GM18499 (cell line): ENCODE measurements at regions not wholly inside any gene's neighbourhood (a gene's known extent, or its start where the extent isn't known, plus 50 kb on each side); places are given as distances from the start of the nearest gene placed in this dataset.
"Not testable (repeated sequence)": the region's sequence is repeated elsewhere in the genome, so short reads cannot be mapped to it uniquely, and the experiment has no call there.

Experiments used
- ATAC-seq: cut with Tn5 transposase; IDR thresholded peaks from one replicate; pipeline ENCODE4 v1.9.1; 2021; ENCODE audit warnings: moderate number of reproducible peaks; ENCODE audit not compliant: insufficient read depth, unreplicated experiment

DNA sequence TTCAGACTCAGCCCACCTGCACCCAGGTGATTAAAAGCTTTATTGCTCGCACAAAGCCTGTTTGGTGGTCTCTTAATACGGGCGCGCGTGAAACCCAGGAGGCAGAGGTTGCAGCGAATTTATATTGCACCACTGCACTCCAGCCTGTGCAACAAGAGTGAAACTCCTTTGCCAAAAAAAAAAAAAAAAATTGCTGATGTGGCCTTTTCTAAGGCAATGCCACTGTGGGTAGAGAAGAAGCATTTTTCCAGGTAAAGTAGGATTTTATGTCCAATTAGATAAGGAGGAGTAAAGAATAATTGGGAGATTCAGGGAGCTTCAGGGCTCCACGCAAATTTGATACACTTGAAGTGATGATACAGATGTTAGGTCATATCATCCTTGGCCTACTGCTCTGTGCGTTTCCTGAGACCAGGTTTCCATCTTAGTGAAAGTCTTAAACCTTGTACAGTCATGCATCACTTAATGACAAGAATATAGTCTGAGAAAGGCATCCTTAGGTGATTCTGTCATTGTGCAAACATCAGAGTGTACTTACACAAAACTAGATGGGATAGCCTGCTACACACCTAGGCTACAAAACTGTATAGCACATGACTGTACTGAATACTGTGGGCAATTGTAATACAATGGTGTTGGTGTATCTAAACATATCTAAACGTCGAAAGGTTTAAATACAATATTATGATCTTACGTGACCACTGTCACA, 150.9 kb downstream of the SPRY2 start:
- ATAC-seq = no peak

DNA sequence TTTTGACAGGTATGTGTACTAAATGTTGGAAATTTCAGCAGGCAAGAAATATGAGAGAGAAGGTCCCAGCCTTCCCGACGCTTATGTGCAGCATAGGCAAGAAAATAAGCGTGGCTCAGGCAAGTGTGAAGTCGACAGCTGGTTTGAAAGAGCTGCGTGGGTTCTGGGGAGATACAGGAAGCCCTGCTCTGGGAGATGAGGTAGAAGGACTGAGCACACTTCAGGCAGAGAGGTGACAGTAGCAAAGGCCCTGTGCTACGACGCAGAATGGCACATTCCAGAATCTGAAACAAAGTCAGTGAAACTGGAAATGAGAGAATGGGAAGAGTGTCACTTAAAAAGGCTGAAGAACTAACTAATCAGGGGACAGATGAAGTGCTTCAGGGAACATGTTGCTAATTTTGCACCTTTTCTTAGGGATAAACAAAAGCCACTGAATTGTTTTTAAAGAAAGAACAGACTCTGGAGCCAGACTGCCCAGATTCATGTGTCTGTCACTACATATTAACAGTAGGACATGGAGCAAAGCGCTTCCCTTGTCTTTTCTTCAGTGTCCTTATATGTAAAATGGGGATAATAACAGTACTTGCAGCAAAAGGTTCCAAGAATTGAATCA, 160.1 kb downstream of the SPRY2 start:
- no peak for ATAC-seq

DNA sequence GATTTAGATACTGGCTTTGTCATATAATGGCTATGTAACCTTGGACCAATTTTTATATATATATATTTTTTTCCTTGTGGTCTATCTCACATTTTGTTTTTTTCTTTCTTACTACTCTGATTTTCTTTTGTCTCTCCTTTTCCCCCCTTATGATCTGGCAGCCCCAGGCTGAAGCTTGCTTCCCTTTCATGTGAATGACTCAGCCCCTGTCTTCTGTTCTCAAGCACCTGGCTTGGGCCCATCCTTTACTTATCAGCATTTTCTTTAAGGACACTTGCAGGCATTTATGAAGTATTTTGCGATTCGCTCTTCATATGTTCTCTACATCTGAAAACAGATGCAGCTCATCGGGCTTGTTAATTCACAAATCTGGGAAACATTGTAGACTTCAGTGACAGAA, 163.6 kb downstream of the SPRY2 start:
- ATAC-seq = no peak

DNA sequence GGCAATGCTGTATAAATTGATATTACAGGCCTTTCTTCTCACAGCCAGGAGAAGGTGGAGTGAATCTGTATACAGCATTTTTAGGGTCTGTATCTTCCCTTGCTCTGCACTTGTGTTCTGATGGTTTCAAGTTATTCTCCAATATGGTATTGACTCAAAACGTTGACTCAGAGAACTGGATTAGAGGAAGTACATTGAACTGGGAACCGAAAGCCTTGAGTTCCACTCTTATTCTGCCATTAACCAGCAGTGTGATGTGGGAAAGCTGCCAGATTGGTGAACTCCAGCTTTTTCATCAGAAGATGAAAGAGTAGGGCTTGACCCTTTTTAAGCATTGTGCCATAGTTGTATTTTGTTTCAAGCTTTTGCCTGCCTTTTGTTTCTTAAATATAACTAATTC, 167.7 kb downstream of the SPRY2 start:
- no peak for ATAC-seq

DNA sequence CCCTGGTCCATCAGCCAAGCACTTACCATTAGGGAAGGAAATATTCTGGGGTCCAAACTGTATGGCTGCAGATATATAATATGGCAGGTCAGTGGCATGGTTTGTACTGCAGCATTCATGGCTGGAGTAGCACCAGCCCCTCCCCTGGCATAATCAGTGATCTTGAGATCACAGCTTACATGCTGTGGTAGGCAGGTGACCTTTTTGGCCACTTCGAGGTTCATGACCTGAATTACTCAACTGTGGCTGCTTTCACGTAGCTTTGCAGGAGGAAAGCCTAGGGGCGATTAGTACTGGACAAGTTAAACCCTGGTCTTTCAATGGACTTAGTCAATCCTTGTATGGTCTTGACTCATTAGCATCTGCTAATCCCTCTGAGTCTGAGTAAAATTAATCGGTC, 169.8 kb downstream of the SPRY2 start:
- no peak for ATAC-seq

DNA sequence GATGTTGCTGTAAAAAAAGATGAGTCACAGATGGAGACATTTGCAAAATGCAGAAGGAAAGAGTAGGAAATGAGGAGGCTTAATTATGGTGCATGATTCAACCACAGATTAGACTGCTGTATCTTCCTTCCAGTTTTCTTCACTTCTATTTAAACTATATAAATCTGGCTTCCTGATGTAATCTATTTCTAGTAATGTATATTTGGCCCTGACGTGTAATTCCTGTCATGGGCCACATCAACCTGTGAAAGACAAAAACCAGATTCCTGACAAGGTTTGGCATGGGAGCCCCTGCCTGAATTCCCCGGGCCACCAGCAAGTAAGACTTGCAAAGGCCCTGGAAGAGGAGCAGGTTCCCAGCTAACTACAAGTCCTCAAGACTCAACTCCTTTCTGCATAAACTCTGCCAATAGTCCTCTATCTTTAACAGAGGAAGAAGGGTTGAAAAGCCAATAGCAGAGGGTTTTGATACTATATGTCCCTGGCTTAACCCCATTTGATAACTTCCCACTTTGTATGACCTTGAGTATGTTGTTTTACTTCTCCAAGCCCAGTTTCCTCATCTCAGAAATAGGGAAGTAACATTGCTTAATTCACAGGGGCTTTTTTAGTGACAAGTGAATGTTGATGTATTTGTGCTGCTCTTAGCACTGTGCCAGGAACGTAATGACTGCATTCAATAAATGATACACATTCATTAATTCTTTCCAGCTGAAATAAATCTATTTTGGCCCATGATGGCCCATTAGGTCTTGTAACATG, 172.7 kb downstream of the SPRY2 start:
- ATAC-seq = no peak

DNA sequence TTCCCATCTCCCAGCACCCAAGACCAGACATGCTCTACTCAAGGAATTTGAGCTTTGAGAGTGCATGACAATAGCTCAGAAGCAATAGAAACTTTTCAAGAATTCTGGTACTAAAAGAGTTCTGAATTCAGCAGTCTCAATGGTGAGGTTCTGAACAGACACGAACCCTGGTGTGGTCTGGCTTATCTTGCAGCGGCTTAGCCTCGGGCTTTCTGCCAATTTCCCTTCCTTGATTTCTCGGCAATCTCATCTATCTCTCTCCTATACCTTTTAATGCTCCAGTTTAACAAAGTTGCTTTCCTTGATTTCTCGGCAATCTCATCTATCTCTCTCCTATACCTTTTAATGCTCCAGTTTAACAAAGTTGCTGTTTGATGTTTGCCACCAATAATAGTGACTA, 174.6 kb downstream of the SPRY2 start:
- no peak for ATAC-seq

DNA sequence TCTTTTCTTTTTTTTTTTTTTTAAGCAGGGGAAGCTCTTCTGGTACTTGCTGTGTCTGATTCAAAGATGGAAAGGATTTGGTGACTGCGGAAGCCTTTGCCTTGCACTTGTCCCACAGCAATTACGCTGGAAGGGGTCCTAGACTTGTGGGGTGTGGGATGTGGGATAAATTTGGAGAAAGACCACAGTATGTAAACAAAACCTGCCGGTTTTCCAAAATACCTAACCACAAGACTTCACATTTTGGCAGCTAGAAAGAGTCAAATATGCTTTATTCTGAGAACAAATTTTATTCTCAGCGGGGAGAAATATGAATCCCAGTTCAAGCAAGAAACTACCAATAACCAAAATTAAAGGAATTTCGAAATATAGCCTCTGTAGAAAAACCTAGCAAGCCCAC, 176.5 kb downstream of the SPRY2 start:
- ATAC-seq = no peak

DNA sequence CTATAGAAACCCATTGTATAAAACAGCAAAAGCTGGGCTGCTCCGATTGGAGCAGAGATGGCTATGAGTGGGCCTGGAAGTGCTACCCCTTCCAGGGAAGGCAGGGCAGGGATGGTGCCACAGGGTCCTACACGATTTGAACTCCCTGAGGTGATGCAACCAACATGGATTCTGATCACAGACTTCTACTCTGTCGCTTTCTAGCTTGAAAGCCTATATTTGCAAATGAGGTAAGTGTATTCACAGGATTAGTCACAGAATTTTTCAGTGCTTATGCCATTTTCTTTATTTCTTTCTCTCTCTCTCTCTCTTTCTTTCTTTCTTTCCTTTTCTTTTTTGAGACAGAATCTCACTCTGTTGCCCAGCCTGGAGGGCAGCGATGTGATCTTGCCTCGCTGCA, 179.0 kb downstream of the SPRY2 start:
- ATAC-seq = no peak

DNA sequence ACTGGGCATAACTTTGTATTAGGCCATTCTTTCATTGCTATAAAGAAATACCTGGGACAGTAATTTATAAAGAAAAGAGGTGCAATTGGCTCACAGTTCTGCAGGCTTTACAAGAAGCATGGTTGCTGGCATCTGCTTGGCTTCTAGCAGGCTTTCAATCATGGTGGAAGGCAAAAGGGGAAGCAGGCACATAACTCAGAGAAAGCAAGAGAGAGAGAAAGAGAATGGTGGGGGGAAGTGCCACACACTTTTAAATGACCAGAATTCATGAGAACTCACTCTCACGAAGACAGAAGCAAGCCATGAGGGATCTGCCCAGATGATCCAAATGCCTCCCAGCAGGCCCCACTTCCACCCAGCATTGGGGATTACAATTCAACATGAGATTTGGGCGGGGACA, 179.7 kb downstream of the SPRY2 start:
- ATAC-seq = no peak

DNA sequence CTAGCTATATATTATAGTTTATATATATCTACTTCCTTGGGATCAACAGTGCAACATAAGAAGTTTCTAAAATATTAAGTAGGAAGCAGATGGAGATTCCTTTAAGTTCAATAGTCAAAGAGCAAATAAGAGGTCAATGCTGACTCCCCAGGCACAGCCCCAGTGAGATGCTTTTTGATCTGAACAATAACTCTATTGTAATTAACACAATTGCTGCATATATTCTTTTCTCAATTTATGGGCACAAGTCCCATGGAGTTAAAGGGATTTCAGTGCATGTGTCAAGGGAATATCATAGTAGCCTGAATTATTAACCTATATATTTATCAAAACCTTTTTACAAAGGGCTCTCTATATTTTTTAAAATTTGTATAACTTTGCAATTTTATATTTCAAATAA, 180.8 kb downstream of the SPRY2 start:
- ATAC-seq = no peak

DNA sequence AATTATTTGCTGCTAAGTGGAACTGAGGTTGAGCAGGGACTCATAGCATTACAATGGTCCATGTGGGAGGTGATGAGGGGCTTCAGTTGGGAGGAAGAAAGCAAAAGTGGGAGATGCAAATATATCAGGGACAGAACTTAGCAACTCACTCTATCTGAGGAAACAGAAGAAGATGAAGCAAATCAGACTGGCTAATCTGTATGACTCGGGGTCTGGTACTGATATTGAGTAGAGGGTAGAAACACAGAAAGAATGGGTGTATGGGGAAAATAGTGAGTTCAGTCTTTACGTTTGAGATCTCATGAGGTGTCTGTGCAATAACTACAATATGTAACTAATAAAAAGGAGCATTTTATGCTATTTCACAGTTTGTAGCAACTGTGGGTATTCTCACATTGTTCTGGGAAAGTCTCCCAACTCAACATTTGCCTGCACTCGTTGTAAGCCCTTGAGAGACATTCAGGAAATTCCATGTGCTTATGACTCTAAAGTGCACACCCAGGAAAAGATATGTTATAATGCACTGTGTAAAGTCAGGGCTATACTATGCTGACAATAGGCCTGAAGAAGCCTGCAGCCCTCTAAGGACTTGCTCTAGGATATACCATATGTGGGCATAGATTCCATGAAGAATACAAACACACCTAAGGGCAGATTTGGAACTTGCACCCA, 183.5 kb downstream of the SPRY2 start:
- ATAC-seq = no peak

DNA sequence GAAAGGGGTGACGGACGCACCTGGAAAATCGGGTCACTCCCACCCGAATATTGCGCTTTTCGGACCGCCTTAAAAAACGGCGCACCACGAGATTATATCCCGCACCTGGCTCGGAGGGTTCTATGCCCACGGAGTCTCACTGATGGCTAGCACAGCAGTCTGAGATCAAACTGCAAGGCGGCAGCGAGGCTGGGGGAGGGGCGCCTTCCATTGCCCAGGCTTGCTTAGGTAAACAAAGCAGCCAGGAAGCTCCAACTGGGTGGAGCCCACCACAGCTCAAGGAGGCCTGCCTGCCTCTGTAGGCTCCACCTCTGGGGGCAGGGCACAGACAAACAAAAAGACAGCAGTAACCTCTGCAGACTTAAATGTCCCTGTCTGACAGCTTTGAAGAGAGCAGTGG, 188.8 kb downstream of the SPRY2 start:
- not testable (repeated sequence) for ATAC-seq

DNA sequence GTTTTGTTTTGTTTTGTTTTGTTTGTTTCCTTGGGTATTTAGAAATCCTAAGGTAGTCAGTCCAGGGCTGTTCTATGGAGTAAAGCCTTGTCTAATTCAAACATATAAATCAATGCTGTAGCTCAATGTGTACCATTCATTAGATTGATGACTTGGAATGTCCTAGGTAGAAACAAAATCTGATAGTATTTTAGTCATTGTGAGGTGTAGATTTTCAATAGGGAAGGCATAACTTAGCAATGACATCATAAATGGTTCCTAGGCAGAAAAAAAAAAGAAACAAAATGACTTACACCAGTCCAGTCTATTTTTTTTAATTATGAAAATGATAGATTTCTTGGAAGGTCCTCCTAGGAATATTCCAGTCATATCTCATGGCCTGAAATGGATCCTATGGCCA, 189.9 kb downstream of the SPRY2 start:
- ATAC-seq = no peak

DNA sequence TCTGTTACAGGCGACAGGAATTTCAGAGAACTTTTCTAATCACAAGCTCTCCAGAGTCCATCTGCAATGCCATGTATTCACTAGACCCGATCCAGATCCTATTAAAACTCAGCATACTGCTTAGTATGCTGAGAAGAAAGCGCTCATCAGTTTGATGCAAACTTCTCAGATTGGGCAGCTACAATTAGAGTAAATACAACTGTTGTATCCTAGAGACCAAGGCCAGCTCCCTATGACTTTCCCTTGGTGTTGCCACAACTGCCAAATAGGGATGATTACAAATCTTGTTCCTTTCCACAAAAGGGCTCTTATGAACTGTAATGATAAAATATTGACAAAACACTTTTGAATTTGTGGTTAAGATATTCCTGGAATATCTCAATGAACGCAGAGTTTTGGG, 191.2 kb downstream of the SPRY2 start:
- no peak for ATAC-seq

DNA sequence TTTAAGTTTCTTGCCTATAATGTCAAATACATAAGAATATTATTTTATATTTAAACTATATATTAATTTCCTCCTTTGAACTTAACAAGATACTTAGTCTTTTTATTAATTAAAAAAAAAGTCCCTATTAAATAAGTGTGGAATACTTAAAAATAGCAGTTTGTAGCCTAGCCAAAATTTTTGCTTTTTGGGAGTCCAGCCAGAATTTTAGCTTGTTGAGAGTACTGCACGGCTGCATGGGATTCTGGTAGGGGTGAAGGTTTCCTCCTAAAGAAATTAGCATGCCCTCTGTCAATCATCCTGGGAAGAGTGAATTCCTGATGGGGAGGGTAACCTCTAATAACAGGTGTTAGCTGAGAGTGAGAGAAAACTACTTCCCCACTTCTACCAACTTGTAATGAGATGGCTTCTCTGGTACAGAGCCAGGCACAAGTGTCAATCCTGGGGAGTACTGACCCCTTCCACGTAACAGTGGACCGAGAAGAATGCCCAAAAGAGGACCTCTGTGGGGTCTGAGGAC, 195.7 kb downstream of the SPRY2 start:
- ATAC-seq = no peak

DNA sequence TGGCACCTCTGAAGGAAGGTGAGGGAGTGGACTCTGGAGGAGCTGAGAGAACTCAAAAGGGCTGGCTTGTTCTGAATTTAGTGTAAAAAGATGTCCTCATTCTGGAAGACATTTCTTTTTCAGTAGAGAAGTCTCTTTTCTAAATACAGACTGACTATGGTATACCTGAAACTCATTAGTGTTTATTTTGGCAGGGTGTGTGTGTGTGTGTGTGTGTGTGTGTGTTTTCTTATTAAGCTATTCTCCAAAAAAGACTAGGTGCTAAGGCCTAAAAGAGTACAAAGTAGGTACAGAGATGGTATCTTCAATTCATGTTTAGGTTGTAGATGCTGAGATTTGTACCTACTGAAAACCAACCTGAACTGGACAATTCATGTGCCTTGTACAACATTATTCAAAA, 196.4 kb downstream of the SPRY2 start:
- ATAC-seq = no peak

DNA sequence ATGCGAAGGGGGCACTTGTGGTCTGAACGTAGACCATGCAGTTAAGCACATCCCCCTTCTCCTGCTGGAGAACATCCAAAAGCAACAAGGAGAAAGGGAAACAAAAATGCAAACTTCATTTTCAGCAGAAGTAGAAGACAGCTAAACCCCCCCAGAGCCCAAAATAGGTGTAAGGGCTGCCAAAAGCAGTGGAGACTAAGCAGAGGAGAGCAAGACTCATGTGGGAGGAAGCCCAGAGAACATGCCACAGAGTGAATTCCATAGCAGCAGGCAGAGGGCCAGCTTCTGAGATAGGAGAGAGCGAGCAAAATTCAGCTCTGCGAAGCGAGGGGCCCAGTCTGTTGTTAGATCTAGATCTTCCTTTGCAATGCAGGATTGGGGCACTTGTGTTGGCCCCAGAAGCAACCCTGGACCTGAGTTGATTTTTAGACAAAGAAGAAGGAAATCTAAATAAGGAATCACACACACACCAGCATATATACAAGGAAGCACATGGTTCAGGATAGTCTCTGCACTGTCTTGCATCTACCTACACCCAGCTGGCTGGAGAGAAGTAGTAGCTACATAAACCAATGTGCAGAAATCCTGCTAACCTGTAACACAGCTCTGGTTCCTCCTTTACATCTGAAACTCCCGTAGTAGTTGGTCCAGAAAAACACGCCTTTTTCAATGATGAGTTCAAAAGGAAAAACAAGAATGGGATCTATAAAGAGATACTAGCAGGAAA, 199.6 kb downstream of the SPRY2 start:
- no peak for ATAC-seq

DNA sequence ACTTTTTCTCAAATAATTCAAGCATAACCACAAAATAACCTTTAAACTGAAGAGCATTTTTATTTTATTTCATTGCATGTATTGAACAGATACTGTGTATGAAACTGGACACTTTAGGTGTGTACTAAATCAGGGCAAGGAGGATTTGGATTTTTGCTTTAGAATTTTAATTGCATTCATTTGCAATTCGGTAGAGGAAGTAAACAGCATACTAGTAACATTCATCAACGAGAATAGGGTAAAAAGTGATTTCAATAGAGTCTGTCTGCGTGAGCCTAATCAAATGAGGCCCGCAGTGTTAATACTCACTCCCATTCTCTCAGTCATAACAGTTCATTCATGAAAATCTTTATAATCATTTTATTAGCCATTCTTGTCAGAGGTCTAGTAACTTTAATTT, 200.2 kb downstream of the SPRY2 start:
- ATAC-seq = no peak

DNA sequence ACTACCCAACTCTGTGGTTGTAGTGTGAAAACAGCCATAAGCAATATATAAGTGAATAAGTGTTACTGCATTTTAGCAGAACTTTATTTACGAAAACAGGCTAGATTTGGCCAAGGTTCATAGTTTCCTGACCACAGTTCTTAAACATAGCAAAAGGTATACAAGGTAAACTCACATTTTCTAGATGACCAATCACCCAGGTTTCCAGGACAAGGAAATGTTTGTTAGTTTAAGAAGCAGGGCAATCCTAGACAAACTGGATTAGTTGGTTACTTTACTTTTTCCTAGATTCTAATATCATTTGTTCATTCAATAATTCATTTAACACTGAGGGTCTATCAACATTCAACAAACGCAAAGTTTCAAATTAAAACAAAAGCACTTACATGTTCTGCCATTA, 201.7 kb downstream of the SPRY2 start:
- no peak for ATAC-seq
